ENCODE measurements at regions not wholly inside any gene's neighbourhood (a gene's known extent, or its start where the extent isn't known, plus 50 kb on each side); places are given as distances from the start of the nearest gene placed in this dataset.

DNA sequence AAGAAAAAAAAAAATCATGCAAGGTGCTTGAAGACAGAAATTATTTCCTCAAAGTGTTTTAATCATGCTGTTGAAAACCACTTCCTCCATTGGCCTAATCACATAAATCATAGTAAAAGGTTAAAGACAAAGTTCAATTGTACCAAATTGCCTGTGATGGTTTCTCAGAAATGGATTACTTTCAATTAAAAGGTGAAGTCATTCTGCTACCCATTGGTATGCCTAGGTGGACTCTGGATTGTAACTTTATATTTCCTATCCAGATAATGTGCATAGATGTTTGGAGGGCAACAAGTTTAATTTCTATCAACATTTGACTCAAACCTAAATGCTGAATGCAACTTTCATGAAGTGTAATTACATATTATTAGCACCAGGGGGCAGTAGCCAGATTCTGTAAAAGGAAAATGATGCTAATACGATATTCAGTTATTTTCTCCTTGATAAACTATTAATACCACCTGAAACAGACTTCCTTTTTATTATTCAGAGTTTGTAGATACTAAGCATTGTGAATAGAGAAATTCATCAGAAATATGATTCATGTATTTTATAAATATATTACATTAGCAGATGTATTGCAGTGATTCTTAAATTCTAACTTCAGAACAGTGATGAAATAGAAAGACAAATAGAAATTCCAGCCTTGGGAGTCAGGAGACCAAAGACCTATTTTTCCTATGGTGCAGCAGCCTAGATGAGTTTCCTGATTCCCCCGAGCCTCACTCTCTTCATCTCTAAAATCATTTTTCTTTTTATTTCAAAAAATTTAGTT is 148.2 kb downstream of the CAAP1 start:
- DNase-seq (ENCODE audit: low read depth in 4 of 4, low spot score in 3 of 4) = no peak

GRCh38 chr9:26742828-26743476 is 149.7 kb downstream of the CAAP1 start:
- DNase-seq (ENCODE audit: low read depth in 4 of 4, low spot score in 3 of 4) = no peak

- DNase-seq (ENCODE audit: low read depth in 4 of 4, low spot score in 3 of 4) = no peak
These were observed 157.4 kb downstream of the CAAP1 start for GRCh38 chr9:26735160-26735559.

DNA sequence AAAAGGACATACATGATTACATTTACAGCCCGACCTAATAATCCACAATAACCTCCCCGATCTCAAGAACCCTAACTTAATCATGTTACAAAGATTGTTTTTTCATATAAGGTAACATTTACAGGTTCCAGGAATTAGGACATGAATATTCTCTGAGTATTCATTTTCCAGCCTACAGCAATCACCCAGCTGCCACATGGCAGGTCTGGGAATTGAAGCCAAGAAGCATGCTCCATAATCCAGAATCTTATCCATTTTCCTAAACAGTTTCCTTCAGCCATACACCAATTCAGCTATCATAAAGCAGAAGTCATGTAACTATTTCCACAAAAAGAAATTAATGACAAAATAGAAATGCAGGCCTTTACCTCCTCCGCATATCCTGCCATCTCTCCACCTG is 163.4 kb downstream of the CAAP1 start:
- DNase-seq (ENCODE audit: low read depth in 4 of 4, low spot score in 3 of 4) = no peak

DNA sequence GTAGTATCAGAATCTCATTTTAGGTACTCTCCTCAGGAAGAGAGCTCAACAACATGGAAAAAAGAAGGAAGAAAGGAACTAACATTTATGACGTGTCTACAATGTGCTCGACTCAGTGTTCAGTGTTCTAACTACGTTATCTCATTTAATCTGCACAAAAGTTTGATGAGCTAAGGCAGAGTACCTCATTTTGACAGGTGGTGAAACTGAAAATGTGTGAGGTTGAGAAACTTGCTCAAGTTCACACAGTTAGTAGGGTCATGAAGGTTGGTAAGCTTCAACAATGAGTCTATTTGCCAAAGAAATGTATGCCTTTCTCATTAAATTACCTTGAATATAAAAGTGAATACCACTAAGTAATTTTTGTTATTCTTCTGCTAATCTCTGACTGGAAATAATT is 165.1 kb downstream of the CAAP1 start:
- no peak for DNase-seq (ENCODE audit: low read depth in 4 of 4, low spot score in 3 of 4)

DNA sequence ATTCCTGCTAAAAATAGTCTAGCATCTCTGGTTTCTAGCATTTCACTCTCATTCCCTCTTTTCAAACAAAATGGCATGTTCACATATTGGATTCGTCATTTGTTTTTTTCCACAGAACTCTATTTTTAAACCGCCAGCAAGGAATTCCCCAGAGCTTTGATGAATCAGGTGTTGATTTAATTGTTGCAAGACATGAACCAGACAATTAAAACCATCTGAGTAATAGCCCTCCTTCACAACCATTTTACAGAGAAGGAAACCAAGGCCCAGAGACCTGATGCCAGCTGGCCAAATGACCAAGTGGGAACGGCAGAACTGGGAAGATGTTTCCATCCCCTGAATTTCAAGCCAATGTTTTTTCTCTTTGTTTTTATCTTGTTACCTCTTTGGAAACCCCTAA is 167.0 kb downstream of the CAAP1 start:
- no peak for DNase-seq (ENCODE audit: low read depth in 4 of 4, low spot score in 3 of 4)

DNA sequence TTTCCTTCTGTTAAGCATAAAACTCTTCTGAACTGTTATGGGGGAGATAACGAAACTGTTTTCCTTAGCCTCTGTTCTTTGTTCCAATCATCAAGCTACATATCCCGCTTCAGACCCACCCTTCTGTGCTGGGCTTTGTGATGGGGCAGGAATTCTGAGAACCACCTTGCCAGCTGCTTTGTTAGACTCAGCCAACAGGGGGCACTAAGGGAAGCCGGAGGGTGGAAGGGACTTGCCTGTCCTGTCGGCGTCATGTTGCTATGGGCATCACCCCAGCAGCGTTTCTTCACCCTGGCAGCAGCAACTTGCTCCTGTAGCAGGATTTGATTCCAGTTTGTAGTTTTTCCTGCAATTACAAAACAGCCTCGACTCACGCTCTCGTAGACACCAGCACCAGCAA is 169.1 kb downstream of the CAAP1 start:
- DNase-seq (ENCODE audit: low read depth in 4 of 4, low spot score in 3 of 4) = no peak

GRCh38 chr9:26722755-26723154 is 169.8 kb downstream of the CAAP1 start:
- no peak for DNase-seq (ENCODE audit: low read depth in 4 of 4, low spot score in 3 of 4)

DNA sequence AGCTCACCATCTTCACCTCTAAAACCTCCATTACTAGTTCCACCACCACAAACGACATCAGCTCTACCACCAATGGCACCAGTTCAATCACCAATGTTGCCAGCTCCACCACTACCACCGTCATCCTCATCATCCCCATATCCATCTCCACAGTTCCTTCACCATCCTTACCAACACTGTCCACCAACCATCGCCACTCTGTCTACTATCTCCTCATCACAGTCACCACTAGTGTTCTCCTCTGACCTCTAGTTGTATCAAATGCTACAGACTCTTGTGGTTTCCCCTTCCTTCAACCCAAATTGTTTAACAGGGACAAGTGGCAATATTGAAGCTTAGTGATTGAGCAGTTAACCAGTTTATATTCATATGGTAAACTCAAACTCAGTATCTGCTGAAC is 182.6 kb downstream of the CAAP1 start:
- no peak for DNase-seq (ENCODE audit: low read depth in 4 of 4, low spot score in 3 of 4)

GRCh38 chr9:26706223-26706622 is 186.4 kb downstream of the CAAP1 start:
- DNase-seq (ENCODE audit: low read depth in 4 of 4, low spot score in 3 of 4) = no peak

GRCh38 chr9:26695298-26695622 is 197.3 kb downstream of the CAAP1 start:
- no peak for DNase-seq (ENCODE audit: low read depth in 4 of 4, low spot score in 3 of 4)

- DNase-seq (ENCODE audit: low read depth in 4 of 4, low spot score in 3 of 4) = no peak
These were observed 198.0 kb downstream of the CAAP1 start for GRCh38 chr9:26694381-26695297.

GRCh38 chr9:26689041-26689440 is 203.6 kb downstream of the CAAP1 start:
- no peak for DNase-seq (ENCODE audit: low read depth in 4 of 4, low spot score in 3 of 4)

- DNase-seq (ENCODE audit: low read depth in 4 of 4, low spot score in 3 of 4) = no peak
These were observed 205.2 kb downstream of the CAAP1 start for GRCh38 chr9:26687421-26687820.

- no peak for DNase-seq (ENCODE audit: low read depth in 4 of 4, low spot score in 3 of 4)
These were observed 206.8 kb downstream of the CAAP1 start for GRCh38 chr9:26685818-26686217.

DNA sequence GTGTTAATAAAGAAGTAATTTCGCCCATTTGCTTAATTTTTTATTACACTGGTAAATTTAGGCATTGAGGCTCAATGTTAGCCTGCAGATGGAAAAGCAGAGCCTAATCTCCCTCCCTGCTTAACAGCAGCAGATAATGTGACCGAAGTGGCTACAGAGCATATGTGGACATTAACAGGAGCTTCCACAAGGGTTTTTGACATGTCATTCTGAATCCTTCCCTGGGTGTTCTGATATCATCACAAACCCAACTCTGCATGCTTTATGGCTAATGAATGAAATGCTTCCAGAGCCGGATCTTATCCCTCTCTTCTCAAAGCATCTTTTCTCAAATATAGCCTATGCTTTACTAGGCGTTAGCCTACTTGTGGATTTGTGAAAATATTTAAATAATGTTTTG is 208.6 kb downstream of the CAAP1 start:
- no peak for DNase-seq (ENCODE audit: low read depth in 4 of 4, low spot score in 3 of 4)

- DNase-seq (ENCODE audit: low read depth in 4 of 4, low spot score in 3 of 4) = no peak
These were observed 209.7 kb downstream of the CAAP1 start for GRCh38 chr9:26682796-26683496.

- DNase-seq (ENCODE audit: low read depth in 4 of 4, low spot score in 3 of 4) = no peak
These were observed 210.6 kb downstream of the CAAP1 start for GRCh38 chr9:26682041-26682440.

DNA sequence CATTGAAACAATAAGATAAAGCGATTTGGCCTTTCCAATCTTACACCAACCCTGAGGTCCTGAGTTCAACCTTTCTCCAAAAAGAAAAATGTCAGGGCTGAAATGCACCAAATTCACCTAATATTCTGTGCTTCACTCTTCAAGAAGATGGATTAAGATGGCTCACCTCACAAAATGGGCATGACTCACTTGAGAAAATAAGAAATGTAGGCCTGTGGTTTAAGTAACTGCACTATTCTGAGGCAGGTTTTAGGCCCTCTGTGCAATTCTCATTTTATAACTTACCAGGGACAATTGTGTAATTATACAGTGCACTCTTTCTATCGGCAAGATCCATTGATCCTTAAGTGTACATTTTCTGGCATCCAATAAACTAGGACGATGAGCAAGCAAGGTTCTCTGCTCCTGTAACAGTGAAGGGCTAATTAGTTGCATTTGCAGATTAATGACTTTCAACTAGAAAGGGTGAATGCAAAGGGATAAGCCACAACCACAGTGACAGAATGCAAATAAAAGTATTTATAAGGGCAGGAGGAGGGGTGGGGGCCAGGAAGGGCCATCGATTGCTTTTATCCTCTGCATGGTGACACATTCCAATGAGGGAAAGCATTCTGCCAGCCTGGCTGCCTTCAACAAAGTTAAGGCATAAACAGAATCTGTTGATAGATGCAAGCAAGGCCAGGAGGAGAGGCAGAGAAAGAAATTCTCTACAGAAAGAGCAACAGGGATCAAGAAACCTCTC is 214.5 kb downstream of the CAAP1 start:
- DNase-seq (ENCODE audit: low read depth in 4 of 4, low spot score in 3 of 4) = no peak

DNA sequence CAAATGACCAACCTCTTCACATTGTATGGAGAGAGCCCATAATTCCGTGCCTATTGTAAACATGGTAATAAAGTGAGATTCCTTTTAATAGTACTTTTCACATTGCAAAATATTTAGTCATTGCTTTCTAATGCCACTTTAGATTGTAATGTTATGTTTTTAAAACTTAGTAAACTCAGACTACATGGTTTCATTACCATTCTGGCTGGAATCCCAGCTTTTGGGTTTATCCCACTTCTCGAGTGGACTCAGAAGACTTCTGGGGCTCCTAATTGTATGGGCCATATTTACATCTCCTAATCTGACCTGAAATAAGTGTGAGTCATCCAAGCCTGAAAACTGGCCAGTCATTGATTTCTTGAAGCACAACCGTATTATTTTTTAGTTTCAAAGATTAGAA is 217.6 kb downstream of the CAAP1 start:
- DNase-seq (ENCODE audit: low read depth in 4 of 4, low spot score in 3 of 4) = no peak
